ENCODE measurements at regions not wholly inside any gene's neighbourhood (a gene's known extent, or its start where the extent isn't known, plus 50 kb on each side); places are given as distances from the start of the nearest gene placed in this dataset.
"Not testable (repeated sequence)": the region's sequence is repeated elsewhere in the genome, so short reads cannot be mapped to it uniquely, and the experiment has no call there.

DNA sequence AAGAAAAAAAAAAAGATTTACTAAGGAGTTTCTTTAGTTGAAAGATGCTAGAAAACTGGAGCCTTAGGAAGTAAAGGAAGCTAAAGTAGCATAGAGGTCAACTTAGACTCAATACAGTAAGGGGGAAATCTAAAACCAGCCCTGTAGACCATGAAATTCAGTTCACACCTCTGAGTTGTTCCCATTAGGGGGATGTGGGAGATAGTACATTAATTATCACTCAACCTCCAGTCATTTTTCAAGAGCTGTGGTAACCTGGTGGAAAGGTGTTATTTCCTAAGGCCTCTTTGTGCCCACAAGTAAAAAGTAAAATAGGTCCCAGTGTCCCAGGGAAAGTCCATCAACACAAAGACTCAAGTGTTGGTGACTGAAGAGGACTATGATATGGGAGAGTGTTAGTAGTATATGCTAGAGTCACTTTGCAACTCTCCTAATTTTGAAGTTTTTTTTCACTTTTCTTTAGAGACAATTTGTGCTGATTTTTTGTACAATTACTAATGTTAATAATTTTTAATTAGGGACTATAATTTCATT, 1274.4 kb upstream of the EPHA6 start:
- DNase-seq (ENCODE audit: low read depth): no peak

DNA sequence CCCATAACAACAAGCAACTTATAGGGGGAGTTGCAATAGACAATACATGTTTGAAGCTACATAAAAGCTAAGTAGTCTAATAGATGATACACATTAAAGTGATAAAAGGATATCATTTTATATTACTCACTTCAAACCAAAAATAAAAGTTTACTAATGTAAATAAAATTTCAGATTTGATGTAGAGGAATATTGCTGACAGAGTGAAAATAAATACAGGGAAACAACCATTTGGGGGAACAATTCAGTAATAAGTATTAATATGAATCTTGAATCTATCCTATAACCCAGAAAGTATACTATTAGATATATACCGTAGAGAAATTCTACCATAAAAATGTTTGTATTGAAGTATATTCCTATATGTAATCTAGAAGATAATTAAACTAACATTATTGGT, 1248.9 kb upstream of the EPHA6 start:
- H3K4me3 ChIP-seq (ENCODE audit: low read length): no peak overlapping the region
- TF ChIP-seq, protein P1, sequence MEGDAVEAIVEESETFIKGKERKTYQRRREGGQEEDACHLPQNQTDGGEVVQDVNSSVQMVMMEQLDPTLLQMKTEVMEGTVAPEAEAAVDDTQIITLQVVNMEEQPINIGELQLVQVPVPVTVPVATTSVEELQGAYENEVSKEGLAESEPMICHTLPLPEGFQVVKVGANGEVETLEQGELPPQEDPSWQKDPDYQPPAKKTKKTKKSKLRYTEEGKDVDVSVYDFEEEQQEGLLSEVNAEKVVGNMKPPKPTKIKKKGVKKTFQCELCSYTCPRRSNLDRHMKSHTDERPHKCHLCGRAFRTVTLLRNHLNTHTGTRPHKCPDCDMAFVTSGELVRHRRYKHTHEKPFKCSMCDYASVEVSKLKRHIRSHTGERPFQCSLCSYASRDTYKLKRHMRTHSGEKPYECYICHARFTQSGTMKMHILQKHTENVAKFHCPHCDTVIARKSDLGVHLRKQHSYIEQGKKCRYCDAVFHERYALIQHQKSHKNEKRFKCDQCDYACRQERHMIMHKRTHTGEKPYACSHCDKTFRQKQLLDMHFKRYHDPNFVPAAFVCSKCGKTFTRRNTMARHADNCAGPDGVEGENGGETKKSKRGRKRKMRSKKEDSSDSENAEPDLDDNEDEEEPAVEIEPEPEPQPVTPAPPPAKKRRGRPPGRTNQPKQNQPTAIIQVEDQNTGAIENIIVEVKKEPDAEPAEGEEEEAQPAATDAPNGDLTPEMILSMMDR (IDR thresholded peaks at IDR 0.05; ENCODE audit: insufficient read depth, low read depth, low read length, missing control alignments): no peak
- no peak for DNase-seq (ENCODE audit: low read depth)

More for the DNA sequence above, 1274.4 kb upstream of the EPHA6 start:
- TF ChIP-seq, protein P1 (IDR thresholded peaks at IDR 0.05; ENCODE audit: insufficient read depth, low read depth, low read length, missing control alignments): no peak
- no peak overlapping the region for H3K4me3 ChIP-seq (ENCODE audit: low read length)

DNA sequence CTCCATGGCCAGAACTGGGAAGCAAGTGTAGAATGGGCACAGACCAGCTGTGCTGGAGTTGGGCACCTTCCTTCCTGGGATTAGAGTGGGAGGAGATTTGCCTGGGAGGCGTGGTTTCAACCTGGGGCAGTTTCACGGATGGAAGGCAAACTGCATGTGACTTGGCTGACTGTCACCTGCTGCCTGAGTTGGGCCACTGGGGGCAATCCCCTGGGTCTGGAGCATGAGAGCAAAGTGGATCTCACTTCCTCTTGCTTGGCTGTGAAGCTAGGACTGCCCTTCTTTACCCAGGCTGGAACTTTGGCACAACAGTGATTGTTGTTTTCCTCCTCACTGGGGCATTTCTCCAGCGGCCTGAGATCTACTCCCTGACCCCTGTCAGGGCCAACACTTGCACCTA, 1247.0 kb upstream of the EPHA6 start:
- TF ChIP-seq, protein P1 (IDR thresholded peaks at IDR 0.05; ENCODE audit: insufficient read depth, low read depth, low read length, missing control alignments): no peak
- H3K4me3 ChIP-seq (ENCODE audit: low read length): no peak overlapping the region
- DNase-seq (ENCODE audit: low read depth): no peak

DNA sequence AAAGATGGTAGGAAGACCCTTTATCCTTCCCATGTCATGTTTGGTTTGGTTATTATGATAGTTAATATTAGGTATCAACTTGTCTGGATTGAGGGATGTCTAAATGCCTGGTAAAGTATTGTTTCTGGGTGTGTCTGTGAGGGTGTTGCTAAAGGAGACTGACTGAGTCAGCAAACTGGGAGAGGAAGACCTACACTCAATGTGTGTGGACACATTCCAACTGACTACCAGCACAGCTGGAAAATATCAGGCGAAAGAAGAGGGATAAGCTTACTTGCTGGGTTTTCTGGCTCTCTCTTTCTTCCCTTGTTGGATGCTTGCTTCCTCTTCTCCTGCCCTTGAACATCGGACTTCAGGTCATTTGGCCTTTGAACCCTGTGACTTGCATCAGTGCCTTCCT, 1227.6 kb upstream of the EPHA6 start:
- peak; percentile 30 for DNase-seq (ENCODE audit: low read depth)
- TF ChIP-seq, protein P1 (IDR thresholded peaks at IDR 0.05; ENCODE audit: insufficient read depth, low read depth, low read length, missing control alignments): no peak
- no peak overlapping the region for H3K4me3 ChIP-seq (ENCODE audit: low read length)

- H3K4me3 ChIP-seq (ENCODE audit: low read length); DNase-seq (ENCODE audit: low read depth): not testable (repeated sequence)
Observed at GRCh38 chr3:95587641-95588040, 1226.8 kb upstream of the EPHA6 start.

GRCh38 chr3:95588473-95588872, 1225.9 kb upstream of the EPHA6 start:
- TF ChIP-seq, protein P1 (IDR thresholded peaks at IDR 0.05; ENCODE audit: insufficient read depth, low read depth, low read length, missing control alignments): no peak
- DNase-seq (ENCODE audit: low read depth): no peak
- no peak overlapping the region for H3K4me3 ChIP-seq (ENCODE audit: low read length)

DNA sequence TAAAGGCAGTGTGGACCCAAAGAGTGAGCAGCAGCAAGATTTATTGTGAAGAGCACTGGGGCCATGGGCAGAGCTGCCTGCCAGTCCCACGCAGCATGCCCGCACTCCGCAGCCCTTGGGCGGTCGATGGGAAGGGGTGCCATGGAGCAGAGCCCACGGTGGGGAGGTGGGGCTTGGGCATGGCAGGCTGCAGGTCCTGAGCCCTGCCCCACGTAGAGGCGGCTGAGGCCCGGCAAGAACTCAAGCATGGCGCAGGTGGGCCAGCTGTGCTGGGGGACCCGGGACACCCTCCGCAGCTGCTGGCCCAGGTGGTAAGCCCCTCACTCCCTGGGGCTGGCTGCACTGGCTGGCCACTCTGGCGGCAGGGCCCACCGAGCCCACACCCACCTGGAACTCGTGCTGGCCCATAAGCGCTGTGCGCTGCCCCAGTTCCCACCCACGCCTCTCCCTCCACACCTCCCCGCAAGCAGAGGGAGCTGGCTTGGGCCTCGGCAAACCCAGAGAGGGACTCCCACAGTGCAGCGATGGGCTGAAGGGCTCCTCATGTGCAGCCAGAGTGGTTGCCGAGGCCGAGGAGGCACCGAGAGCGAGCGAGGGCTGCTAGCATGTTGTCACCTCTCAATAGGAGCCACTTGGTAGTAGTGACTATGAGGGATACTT, 1218.8 kb upstream of the EPHA6 start:
- no peak overlapping the region for H3K4me3 ChIP-seq (ENCODE audit: low read length)
- TF ChIP-seq, protein P1 (IDR thresholded peaks at IDR 0.05; ENCODE audit: insufficient read depth, low read depth, low read length, missing control alignments): no peak

More for the DNA sequence above, 1218.8 kb upstream of the EPHA6 start:
- DNase-seq (ENCODE audit: low read depth): no peak

Data from epithelial cell of esophagus (primary cell).